ENCODE measurements at regions not wholly inside any gene's neighbourhood (a gene's known extent, or its start where the extent isn't known, plus 50 kb on each side); places are given as distances from the start of the nearest gene placed in this dataset.

DNA sequence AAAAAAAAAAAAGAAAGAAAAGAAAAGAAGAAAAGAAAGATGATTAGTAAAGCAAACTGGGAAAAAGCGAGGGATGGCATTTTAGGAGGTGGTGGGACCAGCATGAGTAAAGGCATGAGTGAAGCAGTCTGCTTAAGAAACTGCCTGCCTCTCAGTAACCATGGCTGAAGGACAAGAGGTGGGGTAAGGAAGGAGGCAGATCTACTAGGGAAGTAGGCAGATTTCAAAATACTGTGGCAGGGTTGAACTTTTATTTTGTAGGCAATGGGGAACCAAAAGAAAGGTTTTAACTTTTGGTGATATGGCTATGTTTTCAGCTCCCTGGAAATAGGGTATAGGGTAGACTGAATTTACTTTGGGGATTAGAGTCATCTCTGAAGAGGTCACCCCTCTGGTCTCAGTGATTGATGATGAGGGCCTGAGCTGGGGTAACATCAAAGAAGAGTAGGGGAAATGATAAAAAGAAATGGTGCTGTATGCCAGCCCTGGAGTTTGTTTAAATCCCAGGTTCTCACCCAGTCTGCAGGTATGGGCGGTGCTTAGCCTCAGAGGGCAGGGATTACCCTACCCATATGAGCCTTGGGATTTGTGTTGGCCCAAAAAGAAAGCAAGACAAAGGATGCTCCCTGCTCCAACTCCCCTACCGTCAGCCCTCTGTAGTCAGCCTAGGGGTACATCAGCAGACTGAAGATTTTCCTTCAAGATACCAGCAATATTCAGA lies 316.2 kb downstream of the CWC27 start:
- TF ChIP-seq EZH2 (IDR thresholded peaks at IDR 0.05; ENCODE audit: borderline replicate concordance): no peak
- TF ChIP-seq, protein P1, sequence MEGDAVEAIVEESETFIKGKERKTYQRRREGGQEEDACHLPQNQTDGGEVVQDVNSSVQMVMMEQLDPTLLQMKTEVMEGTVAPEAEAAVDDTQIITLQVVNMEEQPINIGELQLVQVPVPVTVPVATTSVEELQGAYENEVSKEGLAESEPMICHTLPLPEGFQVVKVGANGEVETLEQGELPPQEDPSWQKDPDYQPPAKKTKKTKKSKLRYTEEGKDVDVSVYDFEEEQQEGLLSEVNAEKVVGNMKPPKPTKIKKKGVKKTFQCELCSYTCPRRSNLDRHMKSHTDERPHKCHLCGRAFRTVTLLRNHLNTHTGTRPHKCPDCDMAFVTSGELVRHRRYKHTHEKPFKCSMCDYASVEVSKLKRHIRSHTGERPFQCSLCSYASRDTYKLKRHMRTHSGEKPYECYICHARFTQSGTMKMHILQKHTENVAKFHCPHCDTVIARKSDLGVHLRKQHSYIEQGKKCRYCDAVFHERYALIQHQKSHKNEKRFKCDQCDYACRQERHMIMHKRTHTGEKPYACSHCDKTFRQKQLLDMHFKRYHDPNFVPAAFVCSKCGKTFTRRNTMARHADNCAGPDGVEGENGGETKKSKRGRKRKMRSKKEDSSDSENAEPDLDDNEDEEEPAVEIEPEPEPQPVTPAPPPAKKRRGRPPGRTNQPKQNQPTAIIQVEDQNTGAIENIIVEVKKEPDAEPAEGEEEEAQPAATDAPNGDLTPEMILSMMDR (IDR thresholded peaks at IDR 0.05; ENCODE audit: poor library complexity): no peak

Measured in hepatocyte (in vitro differentiated cells).